Heart left ventricle (tissue), 16 donors: ENCODE measurements at regions not wholly inside any gene's neighbourhood (a gene's known extent, or its start where the extent isn't known, plus 50 kb on each side); places are given as distances from the start of the nearest gene placed in this dataset.
A peak's percentile ranks its signal among the peaks of the same experiment; 100 is the strongest.

Source experiments
- ATAC-seq, 4 donors: fragments of 200-7000 bp; cut with Tn5 transposase; one replicate each; pipeline ENCODE4 v1.9.1; 2020 to 2022; ENCODE audit warnings: moderate library complexity in 4 of 4, mild to moderate bottlenecking in 3 of 4, moderate number of reproducible peaks in 1 of 4
- DNase-seq, 5 donors: peaks; one replicate each; pipeline ENCODE4 v3.0.0-alpha.2; 2020
- H3K27ac ChIP-seq, 12 donors: fragments of 200-600 bp; sonication (generic) in 4 of 12; one replicate each; pipeline versions ENCODE4 v1.5.0 to v1.8.0; 2016 to 2022; ENCODE audit warnings: mild to moderate bottlenecking in 2 of 12
- H3K27me3 ChIP-seq, 9 donors: fragments of 200-600 bp; sonication (generic) in 2 of 9; one replicate each; pipeline versions ENCODE4 v1.5.1 to v1.8.0; 2016 to 2022; ENCODE audit warnings: mild to moderate bottlenecking in 3 of 9
- H3K36me3 ChIP-seq, 9 donors: fragments of 200-600 bp; sonication (generic) in 2 of 9; one replicate each; pipeline versions ENCODE4 v1.5.0 to v1.8.0; 2018 to 2022; ENCODE audit warnings: mild to moderate bottlenecking in 2 of 9
- H3K4me1 ChIP-seq, 12 donors: fragments of 200-600 bp; sonication (generic) in 4 of 12; one replicate each; pipeline versions ENCODE4 v1.5.0 to v1.8.0; 2016 to 2022; ENCODE audit warnings: mild to moderate bottlenecking in 3 of 12
- H3K4me3 ChIP-seq, 12 donors: fragments of 200-600 bp; sonication (generic) in 4 of 12; one replicate each; pipeline versions ENCODE4 v1.5.0 to v1.8.0; 2017 to 2022; ENCODE audit warnings: mild to moderate bottlenecking in 9 of 12, moderate library complexity in 4 of 12
- H3K9me3 ChIP-seq, 12 donors: fragments of 200-600 bp; sonication (generic) in 4 of 12; one replicate each; pipeline versions ENCODE4 v1.5.0 to v1.8.0; 2016 to 2022; ENCODE audit warnings: mild to moderate bottlenecking in 1 of 12
- POLR2A ChIP-seq, 2 donors: fragments of 450-650 bp; IDR thresholded peaks; one replicate each; pipeline ENCODE4 v1.6.1; 2017; ENCODE audit warnings: antibody characterized with exemption in 2 of 2, mild to moderate bottlenecking in 2 of 2, moderate library complexity in 2 of 2
- WGBS, 4 donors: extraction: QIAGEN DNeasy Blood & Tissue Kit in 2 of 4; methylation state at CpG; one replicate each; pipeline versions ENCODE4 v1.1.5 to v1.1.7; 2013 to 2018; 5-methylcytosine and 5-hydroxymethylcytosine counted together
- intact Hi-C, 10 donors: fragments of 100-400 bp; cut with DNase I; formaldehyde crosslinking; loops; one replicate each; pipeline versions ENCODE4 v1.11.1 to v1.14.2; 2022
- TF ChIP-seq, protein P1 (sequence below), 12 donors: fragments of 200-600 bp; sonication (generic) in 4 of 12; IDR thresholded peaks; one replicate each; pipeline versions ENCODE4 v1.5.0 to v1.8.0; 2018 to 2022; ENCODE audit warnings: antibody characterized with exemption in 12 of 12, mild to moderate bottlenecking in 5 of 12
- donor health status: ischemic (EF 13 %, LVEDD 7.1; RV severe dilation, severe dysfunction).
- donor health status: healthy with polysubstance abuse.
- donor health status: DM: no; HTN: yes; CAD: no.
- donor health status: DM: no; HTN: no; CAD: no.
- donor health status: ischemic (EF 25% LVEDD 6.9; RV normal size, moderate dysfunction).
- donor health status: ischemic (EF 25% LVEDD 5.7; RV mildly dilated, moderate dysfunction).
- donor health status: healthy.
- donor health status: DM: yes; HTN: yes; CAD: no.
- donor health status: ischemic (EF 35%, LVEDD 5.7; RV mildly dilated, moderate dysfunction).
- donor health status: nonischemic (EF 11% LVEDD 7.7; RV severe dilation, severe dysfunction).
- donor health status: DM: yes; HTN: yes; CAD: no.
- donor health status: PGD.
- donor health status: ischemic (EF 29% LVEDD 5.4; RV normal size, mild dysfunction).
- donor health status: nonischemic (EF 23%, LVEDD 6.1; RV moderate dilation, normal function).

DNA sequence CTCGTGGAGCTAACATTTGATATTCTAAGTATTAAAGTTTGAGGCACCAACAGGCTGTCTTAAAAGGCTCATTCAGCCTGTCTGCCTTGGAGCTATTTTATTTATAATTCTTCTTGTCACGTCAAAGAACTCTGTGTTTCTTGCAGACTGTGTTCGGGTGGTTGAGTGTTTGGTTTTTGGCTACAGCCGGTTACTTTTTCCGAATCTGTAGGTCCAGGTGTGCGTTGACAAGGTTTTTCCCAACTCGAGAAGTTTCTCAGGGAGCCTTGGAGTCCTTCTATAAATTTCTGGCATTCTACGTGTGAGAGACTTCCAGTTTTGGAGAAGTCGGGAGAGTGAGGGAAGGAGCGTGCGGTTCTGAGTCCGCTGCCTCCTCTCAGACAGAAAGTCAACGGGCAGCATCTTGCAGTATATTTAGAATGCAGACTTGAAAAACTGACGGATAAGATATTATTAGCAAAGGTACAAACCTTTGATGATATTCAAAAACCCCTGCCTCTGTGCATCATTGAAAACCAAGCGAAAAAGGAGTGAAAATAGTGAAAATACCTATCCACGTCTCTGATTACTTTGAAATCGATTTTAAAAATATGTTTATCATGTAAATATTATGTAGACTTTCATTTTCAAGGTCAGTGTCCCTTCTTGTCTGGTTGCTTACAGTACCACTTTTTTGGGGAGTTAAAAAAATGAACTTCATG is 85.2 kb upstream of the PPARA start:
- Histone ChIP-seq H3K27me3 (no peaks in the 10 kb centered on the region), H3K9me3 (no peaks in the 10 kb centered on the region), H3K36me3 (peaks cover 0 to 2% (median 0%) of the 10 kb centered on the region in 9 donors), H3K27ac (peak overlapping the region; percentile 99 to 100 (median 100)), H3K4me3 (peak overlapping the region in 10 of 12 donors; percentile 13 to 93 (median 78)), H3K4me1 (peaks cover 16 to 87% (median 66%) of the 10 kb centered on the region in 12 donors)
- ATAC-seq (no peak), DNase-seq (peak in 3 of 5 donors; percentile 9 to 42 (median 23))
- 17 to 41% (median 23%) methylated on average over 17 of the region's 17 CpGs for WGBS, 4 donors
- intact Hi-C loops = no loop called here
- TF ChIP-seq POLR2A (IDR thresholded peaks at IDR 0.05) = no peak
- TF ChIP-seq, protein P1, sequence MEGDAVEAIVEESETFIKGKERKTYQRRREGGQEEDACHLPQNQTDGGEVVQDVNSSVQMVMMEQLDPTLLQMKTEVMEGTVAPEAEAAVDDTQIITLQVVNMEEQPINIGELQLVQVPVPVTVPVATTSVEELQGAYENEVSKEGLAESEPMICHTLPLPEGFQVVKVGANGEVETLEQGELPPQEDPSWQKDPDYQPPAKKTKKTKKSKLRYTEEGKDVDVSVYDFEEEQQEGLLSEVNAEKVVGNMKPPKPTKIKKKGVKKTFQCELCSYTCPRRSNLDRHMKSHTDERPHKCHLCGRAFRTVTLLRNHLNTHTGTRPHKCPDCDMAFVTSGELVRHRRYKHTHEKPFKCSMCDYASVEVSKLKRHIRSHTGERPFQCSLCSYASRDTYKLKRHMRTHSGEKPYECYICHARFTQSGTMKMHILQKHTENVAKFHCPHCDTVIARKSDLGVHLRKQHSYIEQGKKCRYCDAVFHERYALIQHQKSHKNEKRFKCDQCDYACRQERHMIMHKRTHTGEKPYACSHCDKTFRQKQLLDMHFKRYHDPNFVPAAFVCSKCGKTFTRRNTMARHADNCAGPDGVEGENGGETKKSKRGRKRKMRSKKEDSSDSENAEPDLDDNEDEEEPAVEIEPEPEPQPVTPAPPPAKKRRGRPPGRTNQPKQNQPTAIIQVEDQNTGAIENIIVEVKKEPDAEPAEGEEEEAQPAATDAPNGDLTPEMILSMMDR (IDR thresholded peaks at IDR 0.05) = no peak

DNA sequence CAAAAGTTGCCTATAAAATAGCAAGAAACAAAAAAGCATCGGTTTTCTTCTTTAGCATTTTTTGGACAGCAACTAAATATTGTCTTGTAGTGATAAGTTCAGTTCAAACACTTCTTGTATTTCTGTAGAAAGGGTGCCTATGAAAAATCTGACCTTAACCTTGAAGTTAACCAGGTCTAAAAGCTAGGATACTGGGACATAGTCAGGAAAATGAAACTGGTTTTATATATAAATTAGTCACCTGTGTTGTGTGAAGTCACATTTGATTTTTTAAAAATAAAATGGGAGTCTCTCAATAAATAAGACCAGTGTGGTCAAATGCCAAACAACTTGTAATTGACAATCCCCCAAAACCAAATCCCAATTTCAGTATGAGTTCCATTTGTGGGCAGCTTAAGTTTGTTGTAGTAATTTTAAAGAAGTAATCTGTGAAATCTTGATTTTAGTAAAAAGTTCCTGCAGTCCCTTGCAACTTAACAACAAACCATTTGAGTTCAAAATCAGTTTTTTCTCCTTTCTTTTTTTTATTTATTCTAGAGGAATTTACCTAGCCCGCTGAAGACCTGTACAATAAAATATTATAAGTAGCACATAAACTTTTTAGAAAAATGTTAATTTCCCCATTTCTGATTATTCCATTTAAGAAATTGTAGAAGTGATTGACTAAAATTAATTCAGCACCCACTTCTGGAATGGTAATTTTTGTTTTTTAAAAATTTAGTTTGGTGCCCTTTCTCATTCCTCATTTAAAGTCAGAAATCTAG is 84.5 kb upstream of the PPARA start:
- intact Hi-C loops = no loop called here
- DNase-seq = no peak
- Histone ChIP-seq H3K4me3 (peak overlapping the region in 9 of 12 donors; percentile 28 to 93 (median 87)), H3K4me1 (peaks cover 16 to 83% (median 62%) of the 10 kb centered on the region in 12 donors), H3K9me3 (no peaks in the 10 kb centered on the region), H3K36me3 (peaks cover 0 to 2% (median 0%) of the 10 kb centered on the region in 9 donors), H3K27ac (peak overlapping the region; percentile 99 to 100 (median 100)), H3K27me3 (no peaks in the 10 kb centered on the region)
- no peak for ATAC-seq
- TF ChIP-seq POLR2A (IDR thresholded peaks at IDR 0.05) = no peak
- TF ChIP-seq, protein P1 (IDR thresholded peaks at IDR 0.05) = no peak
- WGBS, 4 donors = 53 to 76% (median 55%) methylated on average over 2 of the region's 2 CpGs

DNA sequence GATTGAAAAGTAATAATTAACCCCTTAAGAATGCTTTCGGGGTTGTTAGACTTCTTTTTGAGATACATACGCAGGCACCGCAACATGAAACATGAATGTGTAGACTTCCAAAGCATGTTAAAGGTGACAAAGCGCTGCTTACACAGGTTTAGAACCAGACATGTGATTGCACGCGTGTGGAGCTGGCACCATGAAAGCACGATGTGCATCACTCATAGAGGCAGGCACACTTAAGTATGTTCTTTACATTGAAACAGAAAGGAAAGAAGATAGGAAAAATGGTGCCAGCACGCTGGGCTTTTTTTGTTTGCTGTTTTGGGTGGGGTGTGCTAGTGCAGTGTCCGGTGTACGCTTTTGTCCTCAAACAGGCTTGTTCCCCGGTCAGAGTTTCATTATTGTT is 83.6 kb upstream of the PPARA start:
- Histone ChIP-seq H3K36me3 (peaks cover 0 to 2% (median 0%) of the 10 kb centered on the region in 9 donors), H3K27ac (peak overlapping the region; percentile 99 to 100 (median 100)), H3K27me3 (no peaks in the 10 kb centered on the region), H3K9me3 (no peaks in the 10 kb centered on the region), H3K4me3 (peak overlapping the region in 11 of 12 donors; percentile 14 to 93 (median 81)), H3K4me1 (peaks cover 16 to 77% (median 61%) of the 10 kb centered on the region in 12 donors)
- WGBS, 4 donors = 34 to 64% (median 43%) methylated on average over 11 of the region's 11 CpGs
- intact Hi-C loops = no loop called here
- ATAC-seq = no peak
- TF ChIP-seq, protein P1 (IDR thresholded peaks at IDR 0.05) = no peak
- peak in 1 of 2 donors; percentile 15 for TF ChIP-seq POLR2A (IDR thresholded peaks at IDR 0.05)
- peak in 3 of 5 donors; percentile 20 to 29 (median 23) for DNase-seq
